Muscle of arm (tissue), 1 donor: ENCODE measurements at regions not wholly inside any gene's neighbourhood (a gene's known extent, or its start where the extent isn't known, plus 50 kb on each side); places are given as distances from the start of the nearest gene placed in this dataset.
"Not testable (repeated sequence)": the region's sequence is repeated elsewhere in the genome, so short reads cannot be mapped to it uniquely, and the experiment has no call there.

Experiments
- DNase-seq: peaks from one replicate; pipeline ENCODE4 v3.0.0-alpha.2; 2013

DNA sequence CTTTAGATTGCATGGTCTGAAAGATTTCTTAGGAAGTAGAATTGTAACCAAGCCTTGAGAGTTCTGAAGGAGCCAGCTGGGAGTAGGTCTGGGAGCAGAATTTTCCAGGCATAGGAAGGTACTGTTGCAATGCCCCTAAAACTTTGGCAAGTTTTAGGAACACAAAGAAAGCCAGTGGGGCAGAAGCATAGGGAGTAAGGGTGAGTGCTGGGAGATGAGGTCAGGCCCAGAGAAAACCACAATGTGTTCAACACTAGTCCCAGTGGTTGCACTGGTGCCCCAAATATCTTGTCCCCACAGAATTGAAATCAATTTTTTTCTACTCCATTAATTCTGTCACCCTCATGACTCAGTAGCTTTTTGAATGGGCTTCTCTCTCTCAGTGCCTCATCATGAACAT is 120.7 kb upstream of the GALNT15 start:
- DNase-seq = no peak

DNA sequence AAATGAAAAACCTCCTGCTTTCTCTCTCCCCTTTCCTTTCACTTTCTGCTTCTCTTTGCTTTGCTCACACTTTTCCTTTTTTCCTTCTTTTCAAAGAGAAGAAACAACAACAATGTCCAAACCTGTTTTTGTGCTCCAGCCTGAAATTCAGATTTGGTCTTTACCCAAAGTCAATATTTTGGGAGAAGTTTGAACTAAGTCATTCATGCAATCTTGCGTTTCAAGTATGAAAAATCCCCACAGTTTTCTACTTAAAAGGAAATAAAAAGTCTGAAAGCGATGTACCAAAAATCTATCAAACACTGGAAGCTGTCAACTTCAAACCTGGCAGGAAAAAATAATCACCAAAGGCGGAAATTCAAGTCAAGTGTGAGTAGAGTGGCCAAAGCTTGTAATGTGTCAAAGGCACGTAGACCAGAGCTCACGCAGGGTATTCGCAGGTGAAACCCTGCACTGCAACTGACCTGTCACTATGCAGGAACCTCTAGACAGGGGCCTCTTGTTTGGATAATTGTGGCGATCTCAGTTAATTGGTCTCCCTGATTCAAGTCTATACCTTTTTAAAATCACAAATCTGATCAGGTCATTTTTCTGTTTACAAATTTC is 118.8 kb upstream of the GALNT15 start:
- DNase-seq = no peak

DNA sequence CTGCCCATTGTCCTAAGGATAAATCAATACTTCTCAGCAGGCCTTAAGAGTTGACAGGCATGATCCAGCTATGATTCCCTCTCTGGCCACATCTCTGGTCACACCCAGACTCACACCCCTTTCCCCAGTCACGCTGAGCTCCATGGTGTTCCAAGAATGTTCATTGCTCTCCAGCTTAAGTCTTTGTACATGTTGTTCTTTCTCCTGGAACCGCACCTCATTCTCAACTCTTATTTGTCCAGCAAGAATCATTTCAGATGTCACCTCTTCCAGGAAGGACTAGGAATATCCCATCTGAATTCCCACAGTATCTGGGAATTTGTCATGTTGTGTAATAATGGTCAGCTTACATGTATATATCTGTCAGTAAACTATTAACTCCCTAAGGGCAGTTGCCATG is 118.3 kb upstream of the GALNT15 start:
- no peak for DNase-seq

DNA sequence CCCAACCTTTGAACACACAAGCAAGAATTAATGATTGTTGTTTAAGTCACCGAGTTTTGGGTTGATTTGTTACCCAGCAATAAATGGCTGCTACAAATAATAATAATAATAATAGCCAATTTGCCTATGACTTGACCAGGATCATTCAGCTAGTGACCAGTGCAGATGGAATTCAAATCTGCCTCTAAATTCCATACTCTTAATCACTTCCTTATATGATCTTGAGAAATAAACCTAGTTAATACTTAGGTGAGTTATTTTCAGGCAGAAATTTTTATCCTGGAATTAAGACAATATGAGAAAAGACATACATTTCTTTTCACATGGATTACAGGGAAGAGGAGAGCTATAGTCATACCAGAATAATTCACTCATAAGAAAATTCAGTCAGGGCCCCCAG is 116.0 kb upstream of the GALNT15 start:
- no peak for DNase-seq

DNA sequence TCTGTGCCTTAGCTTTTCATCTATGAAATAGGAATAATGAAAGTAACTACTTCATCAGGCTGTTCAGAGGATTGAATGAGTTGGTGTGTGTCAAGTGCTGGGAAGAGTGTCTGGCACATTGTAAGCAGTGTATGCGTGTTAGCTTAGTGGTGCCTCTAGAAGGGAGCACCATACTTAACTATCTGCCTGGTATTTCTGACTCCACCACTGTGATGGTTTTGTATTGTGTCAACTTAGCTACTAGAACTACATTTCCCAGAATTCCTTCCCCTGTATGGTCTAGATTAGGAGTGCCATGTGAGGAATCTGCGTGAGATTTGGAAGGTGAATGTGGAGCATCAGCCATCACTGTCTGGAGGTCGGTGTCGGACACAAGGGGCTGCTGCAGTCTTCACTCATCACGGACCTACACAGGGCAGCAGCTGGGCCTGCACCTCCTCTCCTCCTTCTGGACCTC is 115.4 kb upstream of the GALNT15 start:
- no peak for DNase-seq

DNA sequence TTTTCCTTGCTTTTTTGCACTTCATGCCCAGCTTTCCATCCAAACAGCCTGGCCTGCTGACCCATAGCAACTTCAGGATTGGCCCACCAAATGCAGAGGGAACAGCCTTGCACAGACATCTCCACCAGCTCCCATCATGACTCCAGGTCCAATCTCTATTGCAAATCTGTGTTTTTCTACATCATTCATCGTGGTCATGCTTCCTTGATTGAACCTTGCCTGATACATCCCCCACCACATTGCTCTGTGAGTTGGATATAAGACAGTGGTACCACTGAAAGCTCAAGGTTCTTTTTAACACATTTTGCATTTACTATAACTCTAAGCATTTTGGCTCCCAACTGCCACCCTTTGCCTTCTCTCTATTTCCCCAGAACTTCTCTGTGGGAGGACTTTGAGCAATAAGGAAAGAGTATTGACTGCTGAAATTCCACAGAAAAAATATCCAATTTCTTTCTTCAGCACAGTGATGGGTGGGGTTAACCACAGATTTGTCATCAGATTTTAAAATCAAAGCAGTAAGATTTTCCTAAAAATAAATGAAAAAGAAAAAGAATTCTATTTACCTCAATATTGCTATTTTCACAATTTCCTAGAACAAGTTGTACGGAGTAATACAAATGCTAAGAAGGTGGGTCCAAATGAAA is 114.6 kb upstream of the GALNT15 start:
- no peak for DNase-seq

DNA sequence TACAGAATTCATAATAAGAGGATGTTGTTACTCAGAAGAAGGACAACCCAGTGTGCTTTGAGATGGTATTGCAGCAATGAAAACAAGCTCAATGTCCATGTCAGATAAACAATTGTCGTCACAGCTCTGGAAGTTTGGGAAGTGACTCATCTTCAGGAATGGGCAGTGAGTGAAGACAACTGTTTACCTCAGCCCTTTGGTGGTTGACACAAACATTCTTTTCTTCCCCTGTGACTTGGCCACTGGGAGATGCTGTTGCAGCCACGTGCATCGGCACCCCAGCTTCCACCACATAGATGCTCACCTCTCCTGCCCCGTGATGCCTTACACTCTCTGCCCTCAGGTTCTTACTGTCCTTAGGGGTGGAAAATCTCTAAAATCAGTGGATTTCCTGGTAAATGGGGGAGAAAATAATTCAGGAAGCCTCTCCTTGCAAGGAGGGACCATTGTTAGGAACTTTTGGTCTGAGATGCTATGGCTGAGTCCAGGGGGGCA is 114.1 kb upstream of the GALNT15 start:
- DNase-seq = no peak

DNA sequence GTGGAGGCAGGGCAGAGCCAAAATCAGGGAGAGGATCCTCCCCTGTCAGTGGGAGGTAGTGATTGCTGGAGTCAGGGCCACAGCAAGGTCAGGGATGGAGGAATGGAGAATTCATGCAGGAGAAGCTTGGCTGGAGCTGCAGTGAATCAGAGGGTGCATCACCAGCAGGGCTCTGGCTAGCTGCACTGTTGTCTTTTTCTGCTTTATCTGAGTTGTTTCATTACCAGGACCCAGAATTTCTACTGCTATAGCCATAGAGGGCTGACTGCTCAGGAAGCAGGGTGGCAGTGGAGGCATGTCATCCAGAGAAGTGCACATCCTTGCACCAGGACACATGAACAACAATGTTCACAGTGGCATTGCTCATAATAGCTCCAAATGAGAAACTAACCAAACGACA is 113.5 kb upstream of the GALNT15 start:
- no peak for DNase-seq

DNA sequence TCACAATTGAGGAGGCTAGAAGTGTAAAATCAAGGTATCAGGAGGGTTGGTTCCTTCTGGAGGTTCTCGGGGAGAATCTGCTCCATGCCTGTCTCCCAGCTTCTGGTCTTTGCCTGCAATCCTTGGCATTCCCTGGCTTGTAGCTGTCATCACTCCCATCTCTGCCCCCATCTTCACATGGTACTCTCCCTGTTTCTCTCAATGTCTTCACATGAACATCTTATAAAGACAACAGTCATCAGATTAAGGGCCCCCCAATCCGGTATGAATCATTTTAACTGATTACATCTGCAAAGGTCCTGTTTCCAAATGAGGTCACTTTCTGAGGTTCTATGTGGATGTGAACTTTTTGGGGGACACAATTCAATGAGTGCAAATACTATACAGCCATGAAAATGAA is 113.0 kb upstream of the GALNT15 start:
- no peak for DNase-seq

DNA sequence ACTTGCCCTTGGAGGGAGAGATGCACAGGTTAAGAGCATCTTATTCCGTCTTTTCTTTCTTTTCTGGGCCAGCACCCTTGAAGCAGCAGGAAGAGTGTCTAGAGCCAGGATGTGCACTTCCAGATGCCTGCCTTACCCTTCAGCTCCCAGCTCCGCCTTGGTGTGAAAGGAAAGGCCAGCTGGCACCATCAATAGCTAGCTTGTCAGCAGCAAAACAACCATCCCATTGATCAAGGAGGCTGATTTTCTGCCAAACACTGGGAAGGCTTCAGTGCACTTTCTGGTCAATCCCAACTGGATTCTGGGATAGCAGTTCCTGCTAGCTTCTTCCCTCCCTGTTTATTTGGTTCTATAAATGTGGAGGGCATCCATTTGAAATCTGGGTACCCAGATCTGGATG is 110.9 kb upstream of the GALNT15 start:
- no peak for DNase-seq

DNA sequence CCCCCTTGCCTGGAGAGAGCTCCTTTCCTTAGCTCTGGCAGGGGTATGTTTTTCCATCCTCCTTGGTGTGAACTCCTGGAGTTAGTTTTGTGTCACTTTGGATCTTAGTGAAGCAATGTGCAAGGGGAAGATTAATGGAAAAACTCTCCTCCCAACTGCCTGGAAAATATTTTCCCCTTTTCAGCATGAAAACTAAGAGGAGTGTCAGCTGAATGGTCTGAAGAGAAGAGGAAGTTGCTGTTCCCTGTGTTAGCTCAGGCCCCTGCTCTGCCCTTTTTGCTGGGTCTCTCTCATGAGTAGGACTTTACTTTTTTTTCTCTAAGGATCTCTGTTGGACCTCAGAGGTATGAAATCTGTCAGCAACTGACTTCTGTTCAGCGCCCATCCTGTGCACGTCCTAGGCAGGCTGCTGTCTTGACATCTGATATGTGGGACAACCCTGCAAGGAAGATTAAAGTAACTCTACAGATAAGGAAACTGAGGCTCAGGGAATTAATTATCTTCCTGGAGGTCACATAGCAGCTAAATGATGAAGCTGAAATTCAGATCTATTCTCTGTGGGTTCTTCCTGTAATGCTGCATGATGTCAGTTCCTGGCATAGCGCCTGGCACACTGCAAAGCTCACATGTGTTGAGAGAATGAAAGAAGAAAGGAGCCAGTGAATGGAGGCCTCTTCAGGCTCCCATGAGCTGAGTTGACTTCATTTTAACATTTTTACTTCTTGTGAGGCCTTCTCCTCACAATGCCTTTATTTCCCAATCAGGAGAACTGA is 109.7 kb upstream of the GALNT15 start:
- DNase-seq = peak; percentile 86

DNA sequence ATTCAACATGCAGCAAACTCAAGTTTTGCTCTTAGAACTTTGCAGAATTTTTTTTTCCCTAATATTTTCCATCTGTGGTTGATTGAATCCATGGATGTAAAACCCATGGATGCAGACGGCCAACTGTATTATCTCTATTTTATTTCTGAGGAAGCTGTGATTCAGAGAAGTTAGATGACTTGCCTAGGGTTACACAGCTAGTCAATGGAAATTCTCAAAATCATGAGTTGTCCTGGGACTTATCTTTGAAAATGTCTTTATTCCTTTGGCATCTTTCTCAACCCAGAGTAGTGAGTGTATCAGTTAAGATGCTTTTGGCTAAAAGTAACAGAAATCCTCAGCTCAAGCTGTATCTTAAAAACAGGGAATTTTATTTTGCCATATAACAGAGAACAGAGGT is 107.9 kb upstream of the GALNT15 start:
- no peak for DNase-seq

DNA sequence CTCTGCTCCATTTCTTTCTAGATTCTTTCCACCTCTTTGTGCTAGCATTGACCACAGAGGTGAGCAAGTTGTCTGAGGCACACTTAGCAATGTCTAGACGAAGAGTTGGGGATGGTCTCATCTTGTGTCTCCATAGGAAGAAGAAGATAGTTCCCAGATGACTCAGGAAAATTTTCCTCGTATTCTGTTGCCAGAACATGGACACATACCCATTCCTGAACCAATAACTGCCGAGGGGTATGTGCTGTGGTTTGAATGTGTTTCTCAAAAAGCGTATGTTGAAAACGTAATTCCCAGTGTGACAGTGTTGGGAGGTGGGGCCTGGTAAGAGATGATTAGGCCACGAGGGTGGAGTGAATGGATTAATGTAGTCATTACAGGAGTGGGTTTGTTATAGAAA is 107.5 kb upstream of the GALNT15 start:
- no peak for DNase-seq

DNA sequence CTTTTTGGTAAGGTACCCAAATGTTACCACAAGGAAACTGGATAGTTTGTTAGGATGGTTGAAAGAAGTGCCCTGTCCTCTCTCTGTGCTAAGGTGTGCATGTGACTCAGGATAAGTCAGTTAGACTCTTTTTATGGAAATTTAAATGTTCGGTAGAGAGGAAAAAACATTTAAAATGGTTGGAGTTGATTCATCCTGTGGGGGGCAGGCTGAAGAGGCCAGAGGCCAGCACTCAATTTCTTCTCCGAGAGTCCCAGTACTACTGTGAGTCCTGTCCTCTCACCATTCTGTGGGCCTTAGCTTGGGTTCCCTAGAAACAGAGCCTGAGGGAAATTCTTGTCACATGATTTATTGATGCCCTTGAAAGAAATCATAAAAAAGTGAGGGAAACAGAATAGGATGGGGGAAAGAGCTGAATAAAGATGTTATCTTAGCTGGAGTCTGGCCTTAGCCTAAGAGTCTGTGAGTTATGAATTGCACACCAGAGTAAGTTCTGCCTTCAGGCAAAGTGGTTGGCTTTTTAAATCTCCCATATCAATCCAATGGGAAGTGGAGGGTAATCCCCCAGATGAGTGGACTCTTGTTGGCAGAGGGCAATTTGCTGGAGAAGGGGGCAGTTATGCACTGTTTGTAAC is 106.5 kb upstream of the GALNT15 start:
- DNase-seq = no peak

DNA sequence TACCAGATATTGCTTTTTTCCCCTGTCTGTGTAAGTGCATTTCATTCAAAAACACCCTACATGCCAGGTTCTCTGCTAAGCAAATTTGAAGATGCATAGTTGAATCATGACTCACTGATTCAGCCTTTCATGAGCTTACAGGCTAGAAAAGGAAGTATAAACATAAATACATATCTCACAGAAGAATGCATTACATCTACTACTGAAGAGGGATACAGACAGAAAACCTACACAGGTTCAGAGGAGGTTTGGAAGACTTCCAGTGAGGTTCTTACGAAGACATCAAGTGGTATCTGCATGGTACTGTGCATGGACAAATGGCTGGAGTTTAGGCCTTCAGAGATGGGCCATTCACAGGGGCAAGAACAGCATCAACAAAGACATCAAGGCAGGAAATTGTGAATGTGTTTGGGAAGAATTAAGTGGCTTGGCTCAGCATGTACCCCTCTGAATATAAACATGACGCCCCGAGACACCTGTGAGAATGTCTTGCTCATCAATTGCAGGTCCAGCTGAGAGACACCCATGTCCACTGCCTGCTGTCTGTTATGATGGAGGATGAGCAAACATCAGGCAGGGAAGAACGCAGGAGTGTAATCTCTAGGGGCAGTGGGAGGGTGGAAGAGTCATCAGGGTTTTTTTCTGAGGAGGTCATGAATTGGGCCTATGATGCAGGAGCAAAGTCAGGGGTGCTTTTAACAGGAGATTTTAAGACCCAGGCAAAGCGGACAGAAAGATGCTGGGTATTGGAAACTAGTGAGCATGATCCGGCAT is 105.1 kb upstream of the GALNT15 start:
- DNase-seq = no peak

DNA sequence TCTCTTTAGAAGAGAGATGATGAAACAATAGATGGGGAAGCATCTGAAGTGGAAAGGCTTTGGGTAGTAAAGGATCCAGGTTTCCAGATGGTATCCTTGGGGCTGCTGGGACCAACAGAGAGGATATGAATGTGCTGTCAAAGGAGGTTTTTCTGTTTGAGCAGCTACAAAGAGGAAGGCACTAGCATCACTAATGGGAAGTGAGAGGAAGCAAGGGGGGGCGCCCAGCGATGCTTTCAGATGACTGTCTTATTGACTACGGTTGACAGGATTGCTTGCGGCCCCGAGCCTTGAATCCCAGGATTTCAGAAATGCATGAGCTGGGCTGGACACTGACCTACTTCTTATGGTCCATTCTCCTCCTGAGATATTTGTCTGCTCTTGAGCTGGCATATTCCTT is 103.8 kb upstream of the GALNT15 start:
- no peak for DNase-seq

DNA sequence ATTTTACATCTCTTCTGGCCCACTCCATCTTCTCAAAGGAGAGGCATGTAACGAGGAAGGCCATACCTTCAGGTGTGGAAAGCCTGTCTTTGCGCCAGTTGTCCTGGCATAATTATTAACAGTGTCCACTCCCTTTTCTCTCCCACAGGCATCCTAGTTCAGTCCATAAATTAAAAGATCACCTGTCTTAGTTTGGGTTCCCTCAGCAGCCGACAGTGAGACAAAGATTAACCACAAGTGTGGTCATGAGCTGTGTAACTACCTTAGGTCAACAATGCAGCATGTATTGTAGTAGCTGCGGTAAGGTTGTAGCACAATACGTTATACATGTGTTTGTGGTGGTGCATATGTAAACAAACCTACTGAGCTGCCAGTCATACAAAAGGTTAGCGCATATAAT is 103.3 kb upstream of the GALNT15 start:
- DNase-seq = no peak

DNA sequence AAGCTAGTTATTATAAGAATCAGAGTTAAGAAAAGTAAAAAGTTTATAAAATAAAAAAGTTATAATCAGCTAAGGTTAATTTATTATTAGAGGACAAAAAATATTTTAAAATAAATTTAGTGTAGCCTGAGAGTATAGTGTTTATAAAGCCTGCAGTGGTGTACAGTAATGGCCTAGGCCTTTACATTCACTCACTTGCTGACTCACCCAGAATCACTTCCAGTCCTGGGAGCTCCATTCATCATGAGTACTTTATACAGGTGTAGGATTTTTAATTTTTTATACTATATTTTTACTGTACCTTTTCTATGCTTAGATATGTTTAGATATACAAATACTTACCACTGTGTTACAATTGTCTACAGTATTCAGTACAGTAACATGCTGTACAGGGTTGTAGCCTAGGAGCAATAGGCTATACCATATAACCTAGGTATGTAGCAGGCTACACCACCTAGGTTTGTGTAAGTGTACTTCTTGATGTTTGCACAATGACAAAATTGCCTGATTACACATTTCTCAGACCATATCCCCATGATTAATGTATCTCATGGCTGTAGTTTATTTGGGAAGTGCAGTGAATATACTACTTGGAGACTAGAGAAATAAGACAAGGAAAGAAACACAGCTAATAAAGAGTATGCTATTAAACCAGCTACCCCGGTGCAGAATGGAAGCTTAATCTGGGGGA is 101.9 kb upstream of the GALNT15 start:
- no peak for DNase-seq

DNA sequence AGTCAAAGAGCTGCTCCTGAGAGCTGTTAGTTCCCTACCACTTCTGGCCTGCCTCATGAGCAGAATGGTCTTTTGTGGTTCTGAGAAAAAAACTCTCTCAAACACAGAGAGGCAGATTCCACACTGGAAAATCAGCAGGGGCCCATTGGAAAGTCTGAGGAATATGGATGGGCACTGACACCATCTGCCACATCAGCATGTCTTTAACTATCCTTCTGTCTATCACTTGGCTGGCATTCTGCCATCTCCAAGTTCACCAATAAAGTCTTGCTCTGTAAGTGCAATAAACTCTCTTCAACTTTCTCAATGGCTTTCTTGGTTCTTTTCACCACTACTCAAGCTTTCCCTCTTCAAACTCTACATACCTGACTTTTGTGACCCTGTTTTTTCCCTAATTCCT is 101.3 kb upstream of the GALNT15 start:
- no peak for DNase-seq

DNA sequence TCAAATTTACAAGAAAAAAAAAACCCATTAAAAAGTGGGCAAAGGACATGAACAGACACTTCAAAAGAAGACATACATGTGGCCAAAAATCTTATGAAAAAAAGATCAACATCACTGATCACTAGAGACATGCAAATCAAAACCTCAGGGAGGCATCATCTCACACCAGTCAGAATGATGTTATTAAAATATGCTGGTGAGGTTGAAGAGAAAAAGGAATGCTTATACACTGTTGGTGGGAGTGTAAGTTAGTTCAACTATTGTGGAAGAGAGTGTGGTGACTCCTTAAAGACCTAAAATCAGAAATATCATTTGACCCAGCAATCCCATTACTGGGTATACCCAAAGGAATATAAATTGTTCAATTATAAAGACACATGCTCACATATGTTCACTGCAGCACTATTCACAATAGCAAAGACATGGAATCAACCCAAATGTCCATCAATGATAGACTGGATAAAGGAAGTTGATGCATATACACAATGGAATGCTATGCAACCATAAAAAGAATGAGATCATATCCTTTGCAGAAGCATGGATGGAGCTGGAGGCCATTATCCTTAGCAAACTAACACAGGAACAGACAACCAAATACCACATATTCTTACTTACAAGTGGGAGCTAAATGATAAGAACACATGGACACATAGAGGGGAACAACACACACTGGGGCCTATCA is 100.3 kb upstream of the GALNT15 start:
- not testable (repeated sequence) for DNase-seq

DNA sequence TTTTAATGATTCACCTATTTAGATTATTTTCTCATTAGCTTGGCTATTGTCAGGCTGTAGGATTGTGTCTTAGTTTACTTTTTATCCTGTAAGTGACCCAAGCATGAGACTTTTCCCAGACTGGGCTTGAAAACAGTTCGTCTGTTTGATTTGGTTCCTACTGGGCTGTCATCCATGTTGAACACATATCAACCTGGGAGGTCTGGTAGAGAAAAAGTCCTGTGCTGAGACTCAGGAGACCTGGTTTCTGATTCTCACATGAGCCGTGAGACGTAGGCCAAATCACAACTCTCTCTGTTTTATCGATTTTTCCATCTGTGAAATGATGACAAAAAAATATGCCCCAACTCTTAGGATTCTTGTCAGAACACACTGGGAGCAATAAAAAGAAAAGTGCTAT is 98.8 kb upstream of the GALNT15 start:
- DNase-seq = peak; percentile 58
